Stimulated activated CD4-positive, alpha-beta T cell treated with anti-CD3 and anti-CD28 coated beads, Interleukin-1b, Interleukin-23, amount 100 ng/mL, for 4 hours (primary cell): ENCODE measurements at regions not wholly inside any gene's neighbourhood (a gene's known extent, or its start where the extent isn't known, plus 50 kb on each side); places are given as distances from the start of the nearest gene placed in this dataset.

ENCODE experiments used
- DNase-seq, 2 donors: peaks; one replicate each; pipeline ENCODE4 v3.0.0-alpha.2; 2020; ENCODE audit warnings: low read depth in 2 of 2

GRCh38 chr20:50301165-50301564 lies 110.5 kb downstream of the CEBPB start:
- DNase-seq, result no peak

- no peak for DNase-seq
Observed at GRCh38 chr20:50301712-50302111, 111.1 kb downstream of the CEBPB start.

- DNase-seq, result no peak
Observed at GRCh38 chr20:50302341-50303057, 111.9 kb downstream of the CEBPB start.

- DNase-seq, result no peak
Observed at GRCh38 chr20:50303573-50304500, 113.2 kb downstream of the CEBPB start.

DNA sequence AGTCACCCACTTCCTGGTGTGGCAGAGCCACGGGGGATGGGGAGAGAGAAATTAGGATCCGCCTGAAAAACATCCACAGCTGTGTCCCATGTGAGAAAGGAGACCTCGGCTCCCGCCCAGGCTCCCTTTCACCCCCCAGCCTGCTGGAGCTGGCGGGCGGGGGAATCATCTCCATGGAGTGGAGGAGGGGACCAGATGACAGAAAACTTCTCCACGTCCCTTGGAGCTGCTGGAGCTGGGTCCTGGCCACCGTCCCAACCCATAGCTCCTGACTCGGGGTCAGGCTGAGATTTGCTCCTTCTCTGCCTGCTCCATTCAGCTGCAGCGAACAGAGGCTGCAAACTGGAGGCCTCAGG lies 113.8 kb downstream of the CEBPB start:
- no peak for DNase-seq

GRCh38 chr20:50304923-50305635 lies 114.4 kb downstream of the CEBPB start:
- DNase-seq, result no peak

DNA sequence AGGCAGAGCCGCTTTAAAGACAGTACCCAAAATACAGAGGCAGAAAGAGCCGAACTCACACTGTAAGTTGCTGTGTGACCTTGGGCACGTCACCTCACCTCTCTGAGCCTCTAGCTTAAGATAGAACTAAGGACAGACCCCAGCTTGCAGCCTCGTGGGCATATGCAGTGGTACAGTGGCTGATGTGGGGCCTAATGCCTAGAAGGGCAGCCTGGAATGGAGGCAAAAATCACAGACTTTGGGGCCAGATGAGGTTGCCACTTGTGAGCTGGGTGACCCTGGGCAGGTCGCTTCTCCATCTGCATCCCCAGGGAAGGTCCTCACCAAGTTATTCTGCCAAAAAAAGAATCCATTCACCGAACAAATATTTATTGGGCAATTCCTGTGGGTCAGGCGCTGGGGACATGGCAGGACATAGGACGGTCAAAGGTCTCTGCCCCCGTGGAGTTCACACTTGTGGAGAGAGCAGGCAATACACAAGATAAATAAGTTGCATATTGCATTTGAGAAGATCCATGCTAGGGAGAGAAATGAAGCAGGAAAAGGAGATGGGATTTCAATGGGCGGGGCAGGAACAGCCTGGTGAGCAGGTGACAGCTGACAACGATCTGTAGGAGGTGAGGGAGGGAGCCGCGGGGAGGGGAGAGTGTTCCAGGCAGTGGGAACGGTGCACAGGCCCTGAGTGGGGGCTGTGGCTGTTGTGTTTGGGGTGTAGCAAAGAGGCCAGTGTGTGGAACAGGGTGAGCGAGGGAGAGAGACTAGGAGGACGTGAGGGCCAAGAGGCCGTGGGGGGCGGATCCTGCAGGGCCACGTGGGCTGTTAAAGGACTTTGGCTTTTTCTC lies 115.2 kb downstream of the CEBPB start:
- no peak for DNase-seq

DNA sequence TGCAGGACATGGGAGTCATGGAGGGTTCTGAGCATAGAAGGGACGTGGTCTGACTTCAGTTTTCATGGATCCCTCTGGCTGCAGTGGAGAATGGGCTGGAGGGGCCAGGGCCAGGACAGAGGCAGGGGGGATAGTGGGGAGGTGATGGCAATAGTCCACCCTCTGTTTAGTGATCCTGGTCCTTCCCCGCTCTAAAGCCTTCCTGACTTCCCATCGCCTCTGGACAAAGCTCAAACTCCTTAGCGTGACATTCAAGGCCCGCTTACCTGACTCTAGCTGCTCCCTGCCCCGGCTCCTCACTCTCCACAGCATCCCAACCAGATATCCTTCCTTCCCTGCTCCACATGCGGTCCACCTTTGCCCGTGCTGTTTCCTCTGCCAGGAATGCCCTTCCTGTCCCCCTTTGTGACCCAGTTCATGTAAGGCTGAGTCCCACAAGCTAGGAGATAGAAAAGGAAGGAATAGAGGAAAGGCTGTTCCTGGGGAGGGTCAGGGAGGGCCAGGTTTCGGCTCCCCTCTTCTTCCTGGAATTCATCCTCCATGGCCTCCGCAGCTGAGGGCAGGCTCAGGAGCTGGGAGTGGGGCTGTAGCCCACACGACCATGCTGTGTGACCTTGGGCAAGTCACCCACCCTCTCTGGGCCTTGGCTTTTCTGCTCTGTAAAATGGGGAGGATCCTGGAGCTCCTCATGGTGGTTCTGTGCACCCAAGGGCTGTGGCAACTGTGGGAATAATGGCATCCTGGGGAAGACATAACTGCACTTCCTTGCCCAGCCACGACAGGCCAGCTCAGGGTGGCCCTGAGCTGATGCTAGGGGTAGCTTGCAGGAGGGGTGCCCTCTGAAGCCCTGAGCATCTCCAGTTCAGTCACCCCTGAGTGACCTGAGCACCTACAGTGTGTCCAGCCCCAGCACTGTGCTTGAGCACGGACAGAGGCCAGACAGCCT lies 116.1 kb downstream of the CEBPB start:
- no peak for DNase-seq

- DNase-seq, result no peak
Observed at GRCh38 chr20:50308166-50308512, 117.5 kb downstream of the CEBPB start.

DNA sequence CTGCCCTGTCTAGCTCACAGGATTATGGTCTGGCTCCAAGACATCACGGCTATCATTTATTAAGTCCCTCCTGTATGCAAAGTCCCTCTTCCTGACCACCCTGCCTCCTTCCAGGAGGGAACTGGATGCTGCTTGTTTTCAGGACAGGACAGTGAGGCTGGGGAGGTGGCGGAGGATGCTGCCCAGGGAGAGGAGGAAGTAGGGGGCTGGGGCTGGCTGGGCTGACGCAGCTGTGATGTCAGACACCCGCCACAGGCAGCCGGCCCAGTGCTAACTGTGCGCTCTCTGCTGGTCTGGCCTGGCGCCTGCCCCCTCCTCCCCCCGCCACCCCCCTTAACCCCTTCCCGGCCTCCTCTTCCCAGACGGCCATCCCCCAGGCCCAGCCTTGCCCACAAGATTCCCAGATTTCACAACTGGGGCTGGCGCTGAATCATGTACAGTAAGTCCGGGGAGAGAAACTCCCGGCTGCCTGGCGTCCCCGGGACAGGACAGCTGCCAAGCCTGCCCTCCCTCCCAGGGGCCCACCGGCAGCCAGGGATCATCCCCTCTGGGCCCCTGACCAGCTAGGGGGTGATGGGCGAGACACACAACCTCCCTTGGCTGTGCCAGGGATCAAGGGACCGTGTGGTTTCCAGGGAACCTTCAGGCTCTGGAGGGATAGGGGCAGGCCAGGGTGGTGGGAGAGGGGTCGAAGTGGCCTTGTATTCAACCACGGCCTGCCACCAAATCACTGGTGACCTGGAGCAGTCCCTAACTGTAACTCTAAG lies 118.1 kb downstream of the CEBPB start:
- no peak for DNase-seq

DNA sequence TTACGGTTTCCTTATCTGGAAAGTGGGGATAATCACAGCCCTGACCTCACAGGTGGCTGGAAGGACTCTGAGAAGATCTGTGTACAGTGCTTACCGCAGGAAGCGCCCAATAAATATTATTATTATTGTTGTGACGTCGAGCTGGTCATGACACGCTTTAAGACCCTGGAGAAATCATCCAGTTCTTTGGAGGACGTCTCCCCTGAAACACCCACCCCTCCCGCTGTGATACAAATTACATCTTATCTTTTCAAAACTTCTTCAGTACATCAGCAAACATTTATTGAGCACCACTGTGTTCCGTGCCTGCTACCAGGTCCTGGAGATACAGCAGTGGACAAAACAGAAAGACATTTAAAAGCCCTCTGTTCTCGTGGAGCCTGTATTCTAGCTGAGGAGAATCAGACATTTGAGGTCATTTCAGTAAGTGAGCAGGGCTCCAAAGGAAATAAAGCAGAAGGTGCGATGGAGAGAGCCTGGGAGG lies 118.7 kb downstream of the CEBPB start:
- DNase-seq, result no peak

DNA sequence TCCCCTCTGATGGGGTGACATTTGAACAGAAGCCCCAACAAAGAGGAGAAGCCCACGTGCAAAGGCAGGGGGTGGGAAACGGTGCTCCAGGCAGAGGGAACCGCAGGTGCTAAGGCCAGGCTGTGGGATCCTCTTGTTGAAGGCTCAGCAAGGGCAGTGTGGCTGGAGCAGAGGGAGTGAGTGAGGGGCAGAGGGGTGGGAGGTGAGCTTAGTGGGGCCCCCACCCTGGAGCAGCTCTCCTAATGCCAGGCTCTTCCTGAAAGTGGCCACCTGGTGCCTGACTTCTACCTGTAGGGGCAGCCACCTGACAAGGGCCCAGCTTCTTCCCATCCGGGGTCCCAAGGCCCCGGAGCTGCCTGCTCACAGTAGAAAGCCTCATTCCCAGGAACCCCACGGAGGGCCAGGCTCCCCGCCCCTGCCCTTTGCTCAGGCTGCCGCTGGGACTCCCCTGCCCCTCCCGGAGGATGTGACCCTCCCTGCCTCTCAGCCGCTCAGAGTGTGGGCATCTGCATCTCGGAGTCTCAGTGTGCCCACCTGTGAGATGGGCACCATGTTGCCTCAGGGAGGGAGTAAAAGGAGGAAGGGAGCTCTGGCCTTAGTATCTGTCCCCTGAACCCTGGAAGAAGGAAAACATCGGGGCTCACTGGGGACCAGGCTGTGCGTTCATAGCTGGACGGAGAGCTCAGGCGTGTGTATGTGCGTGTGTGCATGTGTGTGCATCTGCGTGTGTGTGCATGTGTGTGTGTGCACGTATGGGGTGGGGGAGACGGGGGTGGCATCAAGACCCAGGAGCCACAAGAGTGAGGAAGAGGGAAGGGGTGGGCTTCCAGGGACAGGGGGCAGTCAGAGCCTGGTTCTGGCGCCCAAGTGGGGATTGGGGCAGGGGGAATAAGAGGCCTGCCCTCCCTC lies 119.4 kb downstream of the CEBPB start:
- no peak for DNase-seq

GRCh38 chr20:50310673-50311051 lies 120.0 kb downstream of the CEBPB start:
- DNase-seq, result no peak

GRCh38 chr20:50311308-50312001 lies 120.8 kb downstream of the CEBPB start:
- DNase-seq, result no peak

- DNase-seq, result no peak
Observed at GRCh38 chr20:50312002-50312681, 121.5 kb downstream of the CEBPB start.

DNA sequence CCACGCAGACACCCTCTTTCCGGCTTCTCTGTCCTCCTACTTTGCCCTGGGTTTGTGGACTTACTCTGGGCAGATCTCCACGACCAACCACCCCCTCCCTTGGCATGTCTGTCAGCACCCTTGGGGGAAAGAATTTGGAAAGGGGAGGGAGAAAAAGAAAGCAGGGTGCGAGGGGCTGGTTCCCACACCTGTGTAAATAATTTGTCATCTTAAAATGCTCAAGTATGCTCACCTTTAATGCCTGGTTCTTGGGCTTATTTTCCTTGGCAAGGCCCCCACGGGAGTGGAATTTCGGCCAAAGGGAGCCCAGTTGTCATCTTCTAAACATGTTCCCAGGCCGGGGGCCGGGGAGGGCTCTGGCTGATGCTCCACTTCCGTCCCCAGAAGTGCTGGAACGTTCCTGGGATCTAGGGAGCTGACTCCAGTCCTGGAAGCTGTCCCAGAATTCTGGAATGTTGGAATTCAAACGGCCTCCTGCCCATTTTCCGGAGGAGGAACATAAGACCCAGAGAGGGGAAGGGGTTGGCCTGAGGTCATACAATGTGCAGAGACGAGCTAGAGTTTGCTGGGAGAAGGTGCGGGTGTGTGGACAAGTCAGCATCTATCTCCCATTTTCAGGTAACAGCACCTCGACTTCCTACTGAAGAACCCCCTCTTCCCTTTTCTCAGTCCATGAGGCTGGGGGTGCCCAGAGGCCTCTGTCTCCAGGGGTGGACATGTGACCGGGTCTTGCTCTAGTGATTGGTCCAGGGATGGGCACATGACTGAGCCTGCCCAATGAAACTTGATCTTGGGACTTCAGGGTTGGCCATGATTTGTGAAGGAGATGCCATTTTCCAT lies 122.3 kb downstream of the CEBPB start:
- DNase-seq, result no peak

GRCh38 chr20:50313522-50313820 lies 122.8 kb downstream of the CEBPB start:
- no peak for DNase-seq
